GM19351 (cell line): ENCODE measurements at regions not wholly inside any gene's neighbourhood (a gene's known extent, or its start where the extent isn't known, plus 50 kb on each side); places are given as distances from the start of the nearest gene placed in this dataset.

ENCODE experiments used
- ATAC-seq: cut with Tn5 transposase; IDR thresholded peaks from one replicate; pipeline ENCODE4 v1.9.1; 2021; ENCODE audit warnings: mild to moderate bottlenecking, moderate library complexity; ENCODE audit not compliant: unreplicated experiment

- no peak for ATAC-seq
These were observed 1410.1 kb downstream of the MRPL39 start for GRCh38 chr21:24197132-24197643.

- no peak for ATAC-seq
These were observed 1418.8 kb downstream of the MRPL39 start for GRCh38 chr21:24188506-24188905.

DNA sequence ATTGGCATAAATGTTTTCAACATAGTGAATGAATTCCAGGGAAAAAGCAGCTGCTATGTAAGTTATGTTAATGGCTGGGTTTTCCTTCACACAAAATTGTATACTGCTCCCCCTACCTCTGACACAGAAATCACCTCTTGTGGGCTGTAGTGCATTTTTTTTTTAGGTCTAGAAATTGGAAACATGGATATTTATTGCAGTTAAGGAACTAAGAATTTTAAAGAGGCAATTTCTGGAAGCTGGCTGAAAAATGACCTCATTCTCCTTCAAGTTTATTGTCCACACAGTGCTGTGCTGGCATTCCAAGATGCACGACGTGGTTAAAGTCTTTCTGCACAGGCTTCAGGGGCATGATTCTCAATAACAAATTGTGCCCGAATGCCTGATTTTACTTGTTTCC lies 1424.2 kb downstream of the MRPL39 start:
- ATAC-seq: no peak

GRCh38 chr21:24179110-24179509 lies 1428.2 kb downstream of the MRPL39 start:
- ATAC-seq: no peak

DNA sequence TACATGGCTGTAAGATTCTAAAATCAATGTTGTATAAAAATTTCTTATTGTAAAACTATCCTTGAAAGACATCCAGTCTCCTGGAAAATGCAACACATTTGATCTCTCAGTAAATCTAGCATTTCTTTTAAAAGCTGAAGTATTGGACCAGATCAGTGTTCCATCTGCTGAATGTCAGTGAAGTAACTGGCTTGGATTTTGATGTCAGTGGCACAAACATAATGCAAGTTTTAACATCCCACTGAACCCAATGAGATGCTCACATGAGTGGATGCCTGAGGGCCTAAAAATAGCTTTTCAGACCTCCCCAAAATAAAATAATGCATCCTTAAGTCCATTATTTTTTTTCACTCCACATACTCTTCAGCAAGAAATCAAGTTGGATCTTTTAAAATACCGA lies 1432.2 kb downstream of the MRPL39 start:
- ATAC-seq: no peak

- ATAC-seq: no peak
These were observed 1435.5 kb downstream of the MRPL39 start for GRCh38 chr21:24171736-24172135.

DNA sequence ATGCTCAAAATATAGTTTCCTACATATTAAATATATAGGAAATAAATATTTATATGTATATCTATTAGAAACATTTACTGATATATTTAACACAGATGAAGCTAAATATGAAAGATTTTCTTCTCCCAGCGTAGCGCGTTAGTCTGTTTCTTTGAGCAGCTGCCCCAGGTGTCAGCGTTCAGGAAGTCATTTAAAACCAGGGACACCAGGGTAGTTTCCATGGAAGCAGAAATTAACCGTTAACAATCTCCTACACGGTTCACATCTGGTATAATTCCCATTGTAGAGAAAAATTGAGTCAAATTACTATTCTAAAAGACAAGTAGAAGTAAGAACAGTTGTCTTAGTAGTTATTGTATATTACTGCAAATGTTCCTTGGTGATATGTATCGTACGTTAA lies 1443.7 kb downstream of the MRPL39 start:
- no peak for ATAC-seq

DNA sequence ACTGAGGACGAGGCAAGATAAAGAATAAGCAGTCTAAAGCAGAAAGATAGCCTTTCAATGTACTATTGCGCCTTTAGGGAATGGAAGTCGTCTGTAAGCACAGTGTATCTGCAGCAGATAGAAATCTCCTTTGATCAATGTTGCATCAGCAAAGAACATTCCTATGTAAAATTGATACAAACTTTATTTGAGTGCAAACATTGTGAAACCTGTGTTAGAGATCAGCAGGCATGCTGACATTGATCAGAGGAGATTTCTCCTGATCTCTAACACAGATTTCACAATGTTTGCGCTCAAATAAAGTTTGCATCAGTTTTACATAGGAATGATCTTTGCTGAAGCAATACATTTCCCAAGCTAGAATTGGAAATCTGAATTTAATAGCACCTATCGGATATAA lies 1446.8 kb downstream of the MRPL39 start:
- ATAC-seq: no peak

DNA sequence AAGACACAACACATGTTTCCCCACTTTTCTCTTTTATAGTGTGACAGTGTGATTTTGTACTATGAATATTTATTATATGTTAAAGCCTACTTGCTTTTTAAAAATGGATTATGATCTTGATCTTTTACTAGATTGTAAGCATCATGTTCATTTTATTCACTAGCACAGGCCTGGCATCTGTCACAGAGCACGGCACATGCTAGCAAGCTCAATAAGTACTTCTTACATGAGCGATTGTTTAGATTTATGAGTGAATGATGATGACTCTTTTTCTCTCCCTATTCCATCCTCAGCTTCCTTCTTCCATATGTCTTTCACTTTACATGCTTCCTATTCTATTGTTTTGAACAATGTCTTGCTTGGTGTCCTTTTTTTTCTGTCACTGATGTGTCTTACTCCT lies 1454.1 kb downstream of the MRPL39 start:
- ATAC-seq: no peak

DNA sequence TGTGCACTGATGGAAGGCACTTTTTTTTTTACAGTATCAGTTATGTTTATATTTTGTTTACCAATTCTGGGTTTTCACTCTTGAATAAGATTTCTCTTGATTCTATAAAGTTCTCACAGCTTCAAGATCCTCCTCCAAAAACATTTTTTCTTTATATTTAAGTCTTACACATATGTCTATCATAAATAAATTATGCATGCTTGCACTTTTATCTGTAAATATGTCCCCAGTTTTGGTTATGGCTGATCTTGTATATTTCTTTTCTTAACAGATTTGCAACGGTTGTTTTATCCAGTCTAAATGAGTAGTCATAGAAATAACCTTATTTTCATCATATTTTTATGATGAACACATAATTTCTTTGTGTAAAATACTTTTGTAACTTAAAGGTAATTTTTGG lies 1456.5 kb downstream of the MRPL39 start:
- no peak for ATAC-seq

DNA sequence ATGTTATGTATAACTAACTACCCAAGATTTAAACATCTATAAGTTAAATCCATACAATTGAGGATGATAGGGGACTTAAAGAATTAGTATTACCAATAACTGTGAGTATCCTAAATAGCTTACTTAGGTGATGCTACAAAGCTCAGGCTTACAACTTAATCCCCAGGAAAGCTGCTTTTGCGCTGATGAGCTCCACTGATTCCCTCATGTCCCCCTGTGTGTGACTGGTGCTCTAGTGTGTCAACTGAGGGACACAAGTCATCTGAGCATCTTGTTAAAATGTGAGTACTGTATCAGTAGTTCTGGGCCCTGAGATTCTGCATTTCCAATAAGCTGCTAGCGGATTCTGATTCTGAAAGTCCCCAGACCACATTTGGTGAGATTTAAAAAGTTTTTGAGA lies 1458.8 kb downstream of the MRPL39 start:
- no peak for ATAC-seq

DNA sequence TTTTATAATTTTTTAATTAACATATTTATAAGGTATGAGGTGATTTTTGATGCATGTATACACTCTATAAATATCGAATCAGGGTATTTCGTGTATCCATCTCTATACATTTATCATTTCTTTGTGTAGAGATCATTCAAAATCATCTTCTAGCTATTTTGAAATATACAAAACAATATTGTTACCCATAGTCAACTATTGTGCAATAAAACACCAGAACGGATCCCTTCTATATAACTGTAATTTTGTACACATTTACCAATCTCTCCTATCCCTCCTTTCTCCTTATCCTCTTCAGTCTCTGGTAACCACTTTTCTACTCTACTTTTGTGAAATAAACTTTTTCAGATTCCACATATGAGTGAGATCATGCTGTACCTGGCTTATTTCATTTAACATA lies 1459.6 kb downstream of the MRPL39 start:
- ATAC-seq: no peak

DNA sequence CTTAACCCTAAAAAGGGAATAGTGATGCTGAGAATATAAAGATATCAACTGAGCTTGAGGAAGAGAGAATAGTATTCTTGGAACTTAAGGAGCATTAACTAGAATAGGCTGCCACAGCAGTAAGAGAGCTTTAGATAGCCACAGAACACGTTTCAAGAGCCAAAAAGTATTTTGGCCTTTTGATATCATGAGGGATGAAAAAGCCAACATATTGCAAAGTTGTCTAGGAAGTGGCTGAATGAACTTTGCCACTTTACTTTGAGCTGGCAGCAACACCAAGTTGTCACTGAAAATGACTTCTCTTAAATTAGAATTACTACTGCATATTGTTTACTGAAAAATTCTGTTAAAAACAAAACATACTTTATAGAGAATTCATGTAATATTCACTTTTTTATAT lies 1476.2 kb downstream of the MRPL39 start:
- no peak for ATAC-seq

- ATAC-seq: no peak
These were observed 1479.6 kb downstream of the MRPL39 start for GRCh38 chr21:24127651-24128050.

DNA sequence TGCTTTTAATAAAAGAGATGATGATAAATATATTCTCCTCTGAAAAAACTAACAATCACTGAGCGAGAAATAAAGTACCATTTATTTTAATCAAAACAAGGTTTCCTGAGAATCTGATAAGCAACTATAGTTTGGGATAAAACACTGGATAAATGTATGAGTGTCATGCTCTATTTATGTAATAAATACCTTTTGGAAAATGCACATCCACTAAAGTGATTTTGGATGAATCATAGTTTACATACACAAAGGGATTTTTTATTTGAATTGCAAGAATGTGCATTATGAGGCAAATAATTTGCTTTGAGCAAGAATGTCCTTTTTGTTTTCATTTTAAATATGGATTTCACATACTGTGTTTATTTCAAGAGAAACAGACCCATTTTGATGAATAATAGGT lies 1483.5 kb downstream of the MRPL39 start:
- no peak for ATAC-seq

GRCh38 chr21:24118738-24119459 lies 1488.4 kb downstream of the MRPL39 start:
- ATAC-seq: no peak

GRCh38 chr21:24115141-24115540 lies 1492.1 kb downstream of the MRPL39 start:
- ATAC-seq: no peak

DNA sequence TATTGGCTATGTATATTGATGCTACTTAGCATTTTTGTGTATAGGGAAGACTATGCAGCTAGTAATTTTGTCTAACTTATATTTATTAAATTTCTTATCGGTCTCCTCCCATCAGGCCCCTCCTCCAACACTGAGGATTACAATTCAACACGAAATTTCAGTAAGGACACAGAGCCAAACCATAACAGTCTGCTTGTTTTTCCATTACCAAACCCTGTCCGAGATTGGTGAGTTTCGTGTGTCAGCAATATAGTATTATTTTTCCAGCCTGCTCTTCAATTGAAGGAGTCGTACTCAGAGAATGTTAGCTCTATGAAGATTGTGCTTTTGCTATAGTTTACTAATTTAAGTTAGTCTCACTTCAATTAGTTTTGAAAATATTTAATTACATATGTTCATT lies 1495.3 kb downstream of the MRPL39 start:
- ATAC-seq: no peak

GRCh38 chr21:24110846-24111245 lies 1496.4 kb downstream of the MRPL39 start:
- ATAC-seq: no peak

- ATAC-seq: no peak
These were observed 1510.1 kb downstream of the MRPL39 start for GRCh38 chr21:24097181-24097580.

DNA sequence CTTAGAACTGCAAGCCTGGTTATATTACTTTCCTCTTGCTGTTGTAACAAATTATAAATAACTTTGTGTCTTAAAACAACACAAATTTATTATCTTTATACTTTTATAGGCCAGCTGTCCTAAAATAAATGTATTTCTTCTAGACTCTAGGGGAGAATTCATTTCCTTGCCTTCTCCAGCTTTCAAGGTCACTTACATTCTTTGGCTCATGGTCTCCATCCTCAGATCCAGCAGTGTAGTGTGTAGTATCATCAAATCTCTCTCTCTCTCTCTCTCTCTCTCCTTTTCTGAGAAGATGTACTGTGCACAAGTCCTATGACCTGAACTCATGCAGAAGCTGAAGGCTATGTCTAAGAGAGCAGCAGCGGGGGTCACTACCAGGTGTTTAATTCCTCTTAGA lies 1510.6 kb downstream of the MRPL39 start:
- no peak for ATAC-seq

DNA sequence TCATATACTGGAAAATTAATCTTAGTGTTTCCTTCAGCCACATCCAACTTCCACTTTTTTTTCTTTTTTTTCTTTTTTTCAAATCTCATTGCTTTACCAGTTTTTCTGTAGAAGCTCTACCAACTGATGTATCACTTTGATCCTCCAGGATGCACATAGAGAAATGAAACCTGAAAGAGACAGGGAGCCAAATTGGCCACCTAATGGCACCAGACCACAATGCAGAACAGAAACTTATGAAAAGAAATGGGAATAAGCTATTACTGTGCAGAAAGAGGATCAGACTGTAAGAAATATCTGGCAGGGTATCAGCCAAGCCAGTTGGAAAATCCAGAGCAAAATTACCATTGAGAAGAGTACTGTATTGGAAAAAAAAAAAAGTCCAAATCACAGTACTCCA lies 1514.2 kb downstream of the MRPL39 start:
- ATAC-seq: no peak

GRCh38 chr21:24076179-24076578 lies 1531.1 kb downstream of the MRPL39 start:
- ATAC-seq: no peak
